SU-DHL-6 (cell line): ENCODE measurements at regions not wholly inside any gene's neighbourhood (a gene's known extent, or its start where the extent isn't known, plus 50 kb on each side); places are given as distances from the start of the nearest gene placed in this dataset.

Experiments
- H2AFZ ChIP-seq: fragments of 200-600 bp; sonication (generic); 2 replicates; pipeline ENCODE4 v1.6.1; 2014; ENCODE audit warnings: low read depth, mild to moderate bottlenecking, moderate library complexity, mixed read lengths, antibody characterized with exemption, low read length; ENCODE audit not compliant: severe bottlenecking
- H3F3A ChIP-seq: fragments of 200-600 bp; shearing (Covaris generic); 2 replicates; pipeline ENCODE4 v1.6.0; 2016; ENCODE audit warnings: antibody characterized with exemption, mild to moderate bottlenecking; ENCODE audit not compliant: insufficient read depth
- H3K27ac ChIP-seq: fragments of 200-600 bp; sonication (generic); 2 replicates; pipeline ENCODE4 v1.5.1; 2016; ENCODE audit warnings: low read depth, mild to moderate bottlenecking, low read length, moderate library complexity, mixed read lengths
- H3K27me3 ChIP-seq: fragments of 200-600 bp; sonication (generic), shearing (Covaris generic); 2 replicates; pipeline ENCODE4 v1.6.0; 2014; ENCODE audit warnings: mild to moderate bottlenecking, low read length
- H3K36me3 ChIP-seq: fragments of 200-600 bp; sonication (generic); 2 replicates; pipeline ENCODE4 v1.6.1; 2014; ENCODE audit warnings: mild to moderate bottlenecking, low read length, mixed read lengths
- H3K4me2 ChIP-seq: fragments of 300-600, 200-600 bp; shearing (Covaris generic), sonication (generic); 2 replicates; pipeline ENCODE4 v1.6.0; 2014; ENCODE audit warnings: low read length, low read depth, mild to moderate bottlenecking; ENCODE audit not compliant: poor library complexity, severe bottlenecking
- H3K4me3 ChIP-seq: fragments of 200-600 bp; sonication (generic); 2 replicates; pipeline ENCODE4 v1.5.1; 2014; ENCODE audit warnings: antibody characterized with exemption, low read length, mild to moderate bottlenecking, mixed read lengths; ENCODE audit not compliant: insufficient read depth, poor library complexity, severe bottlenecking
- H3K79me2 ChIP-seq: fragments of 200-600 bp; sonication (generic); 2 replicates; pipeline ENCODE4 v1.6.1; 2014; ENCODE audit warnings: mild to moderate bottlenecking, low read length, moderate library complexity; ENCODE audit not compliant: insufficient read depth
- H3K9ac ChIP-seq: fragments of 200-600 bp; sonication (generic); 2 replicates; pipeline ENCODE4 v1.7.0; 2014; ENCODE audit warnings: mild to moderate bottlenecking, low read length
- H3K9me2 ChIP-seq: fragments of 200-600 bp; sonication (generic); replicated peaks from 2 replicates; pipeline ENCODE4 v1.6.1; 2014; ENCODE audit warnings: low read length; ENCODE audit not compliant: insufficient read depth
- H3K9me3 ChIP-seq: fragments of 200-600 bp; sonication (generic); 2 replicates; pipeline ENCODE4 v1.6.1; 2014; ENCODE audit warnings: low read length, mixed read lengths; ENCODE audit not compliant: insufficient read depth
- H4K20me1 ChIP-seq: fragments of 200-600 bp; sonication (generic); 2 replicates; pipeline ENCODE4 v1.6.1; 2014; ENCODE audit warnings: low read depth, mild to moderate bottlenecking, antibody characterized with exemption, low read length, moderate library complexity, mixed read lengths
- CTCF ChIP-seq: fragments of 200-600 bp; sonication (generic); IDR thresholded peaks from one replicate; pipeline ENCODE4 v1.5.1; 2017; ENCODE audit warnings: antibody characterized with exemption, mild to moderate bottlenecking, low read length, moderate library complexity; ENCODE audit not compliant: insufficient read depth, poor library complexity, severe bottlenecking
- EZH2phosphoT487 ChIP-seq: fragments of 200-600 bp; sonication (generic), shearing (Covaris generic); conservative IDR thresholded peaks from 2 replicates; pipeline ENCODE4 v1.6.1; 2018; ENCODE audit warnings: mild to moderate bottlenecking, antibody characterized with exemption, low read length, moderate library complexity, mixed read lengths

GRCh38 chr14:86796221-86797074 lies 1196.5 kb downstream of the GALC start:
- Histone ChIP-seq H3K27me3 (no peaks in the 10 kb centered on the region), H3K9ac (no peak overlapping the region), H3K4me3 (no peak overlapping the region), H3K27ac (no peak overlapping the region), H3F3A (no peaks in the 10 kb centered on the region), H3K9me3 (no peaks in the 10 kb centered on the region), H3K4me2 (no peak overlapping the region), H3K9me2 (no peaks in the 10 kb centered on the region), H3K79me2 (no peaks in the 10 kb centered on the region), H2AFZ (no peak overlapping the region), H4K20me1 (no peaks in the 10 kb centered on the region), H3K36me3 (no peaks in the 10 kb centered on the region)
- TF ChIP-seq CTCF (no peak), EZH2phosphoT487 (no peak)

- TF ChIP-seq CTCF (no peak), EZH2phosphoT487 (no peak)
- no peaks in the 10 kb centered on the region for H3K9me3 ChIP-seq
Observed at GRCh38 chr14:86794689-86795088, 1198.3 kb downstream of the GALC start.

GRCh38 chr14:86790408-86791364 lies 1202.3 kb downstream of the GALC start:
- Histone ChIP-seq H3K4me3 (no peak overlapping the region), H2AFZ (no peak overlapping the region), H3K79me2 (no peaks in the 10 kb centered on the region), H3F3A (no peaks in the 10 kb centered on the region), H3K27me3 (no peaks in the 10 kb centered on the region), H3K9me2 (no peaks in the 10 kb centered on the region), H3K4me2 (no peak overlapping the region), H3K27ac (no peak overlapping the region), H3K9ac (no peak overlapping the region), H4K20me1 (no peaks in the 10 kb centered on the region), H3K36me3 (no peaks in the 10 kb centered on the region), H3K9me3 (no peaks in the 10 kb centered on the region)
- TF ChIP-seq EZH2phosphoT487 (no peak), CTCF (no peak)

More at GRCh38 chr14:86794689-86795088, 1198.3 kb downstream of the GALC start:
- H3K9me2 ChIP-seq, result no peaks in the 10 kb centered on the region
- no peak overlapping the region for H2AFZ ChIP-seq
- no peak overlapping the region for H3K27ac ChIP-seq
- H3K36me3 ChIP-seq, result no peaks in the 10 kb centered on the region
- no peak overlapping the region for H3K4me3 ChIP-seq
- no peaks in the 10 kb centered on the region for H3K79me2 ChIP-seq
- H3K27me3 ChIP-seq, result no peaks in the 10 kb centered on the region
- H3K4me2 ChIP-seq, result no peak overlapping the region
- no peaks in the 10 kb centered on the region for H4K20me1 ChIP-seq
- no peak overlapping the region for H3K9ac ChIP-seq
- no peaks in the 10 kb centered on the region for H3F3A ChIP-seq
